NCI-H446 (cell line): ENCODE measurements at regions not wholly inside any gene's neighbourhood (a gene's known extent, or its start where the extent isn't known, plus 50 kb on each side); places are given as distances from the start of the nearest gene placed in this dataset.
"Not testable (repeated sequence)": the region's sequence is repeated elsewhere in the genome, so short reads cannot be mapped to it uniquely, and the experiment has no call there.

ENCODE experiments used
- DNase-seq, 2 experiments: peaks; one replicate each; lab custom pipeline; 2025; lab: John Stamatoyannopoulos, UW

DNA sequence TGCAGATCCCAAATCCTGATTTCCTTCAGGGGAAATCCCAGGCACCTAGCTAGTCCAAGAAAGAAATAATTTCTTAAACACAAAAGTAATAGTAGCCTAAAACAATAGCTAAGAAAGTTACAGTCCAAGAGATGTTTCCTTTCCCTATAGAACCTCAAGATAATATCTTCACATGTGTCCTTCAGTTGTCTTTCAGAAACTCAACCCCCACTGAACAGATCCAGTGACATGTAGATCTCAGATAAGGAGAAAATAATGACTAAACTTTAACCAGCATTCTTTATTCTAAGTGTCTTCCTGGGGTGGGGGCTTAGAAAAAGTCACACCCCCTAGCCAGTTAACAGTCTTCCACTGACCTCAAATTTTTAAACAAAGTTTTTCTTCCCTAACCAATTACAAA, 131.3 kb upstream of the ADRA1B start:
- no peak for DNase-seq

GRCh38 chr5:159785656-159786055, 130.6 kb upstream of the ADRA1B start:
- DNase-seq = no peak

DNA sequence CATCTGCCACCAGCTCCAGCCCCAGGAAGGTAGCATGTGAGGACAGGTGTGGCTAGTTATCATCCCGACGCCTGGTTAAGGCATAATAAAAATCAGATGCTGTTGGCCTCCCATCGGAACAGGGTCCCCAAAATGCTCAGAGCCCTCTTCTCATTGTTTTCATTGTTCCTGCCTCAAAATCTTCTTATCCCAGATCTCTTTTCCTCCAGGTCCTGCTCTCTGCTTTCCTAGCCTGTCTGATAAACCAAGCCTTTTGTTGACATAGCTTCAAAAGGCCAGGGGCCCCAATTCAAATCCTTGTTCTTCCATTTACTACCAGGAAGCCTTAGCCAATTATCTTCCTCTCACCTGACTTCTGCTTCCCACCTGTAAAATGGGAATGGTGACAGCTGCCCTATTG, 130.1 kb upstream of the ADRA1B start:
- DNase-seq = no peak

- no peak for DNase-seq
Observed at GRCh38 chr5:159786901-159787691, 129.2 kb upstream of the ADRA1B start.

DNA sequence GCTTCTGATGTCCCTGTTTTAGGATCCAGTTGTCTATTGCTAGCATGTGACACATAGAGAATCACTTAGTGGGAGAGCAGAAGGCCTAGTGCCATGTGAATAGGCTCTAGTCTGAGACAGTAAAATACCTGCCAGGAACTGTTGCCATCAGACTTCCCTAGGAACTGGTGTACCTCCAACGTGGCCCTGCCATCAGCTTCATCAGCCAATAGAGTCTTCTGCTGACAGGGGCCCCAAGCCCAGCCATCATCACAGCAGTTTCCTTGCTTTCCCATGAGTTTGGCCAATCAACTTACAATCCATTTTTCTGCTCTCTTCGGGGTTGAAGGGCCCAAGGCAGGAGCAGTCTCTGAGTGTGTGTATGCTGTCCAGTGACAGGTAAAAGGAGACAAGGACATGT, 128.4 kb upstream of the ADRA1B start:
- DNase-seq = no peak

DNA sequence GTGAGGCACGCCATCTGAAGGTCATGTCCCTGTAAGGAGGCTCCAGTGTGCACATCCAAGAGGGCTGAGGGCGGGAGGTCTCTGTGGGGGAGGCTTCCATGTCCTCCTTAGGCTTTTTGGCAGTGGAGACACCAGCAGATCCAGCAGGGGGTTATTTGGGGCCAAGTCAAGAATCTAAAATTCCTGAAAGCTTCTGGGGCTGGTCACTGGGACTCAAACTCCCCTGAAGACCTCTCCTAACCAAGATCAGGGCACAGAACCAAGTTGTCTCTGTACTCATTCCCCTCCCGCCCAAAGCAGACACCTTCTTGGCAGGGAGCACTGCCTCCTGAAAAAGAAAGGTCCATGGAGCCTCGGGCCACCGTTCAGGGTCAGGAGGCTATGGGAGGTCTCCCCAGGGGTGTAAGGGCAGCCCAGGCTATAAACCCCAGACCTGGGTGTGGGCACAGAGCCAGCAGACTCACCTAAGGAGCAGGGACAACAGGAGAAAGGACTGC, 127.4 kb upstream of the ADRA1B start:
- DNase-seq = no peak

DNA sequence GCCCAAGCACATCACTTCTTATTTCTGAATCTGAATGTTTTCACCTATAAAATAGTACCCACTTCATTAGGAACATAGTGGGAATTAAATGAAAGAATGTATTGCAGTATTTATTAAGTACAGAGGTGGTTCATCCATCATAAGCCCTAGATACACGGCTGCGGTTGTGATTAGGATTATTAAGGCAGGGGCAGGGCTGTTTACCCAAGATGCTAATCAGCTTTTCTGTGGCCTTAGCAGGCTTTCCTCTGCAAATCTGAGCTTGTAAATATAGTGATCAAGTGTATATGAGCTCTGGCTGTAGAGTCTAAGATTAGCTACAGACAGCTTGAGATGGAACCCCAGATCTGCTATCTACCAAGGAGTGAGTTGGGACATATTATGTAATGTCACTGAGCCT, 124.1 kb upstream of the ADRA1B start:
- DNase-seq = no peak

- no peak for DNase-seq
Observed at GRCh38 chr5:159797261-159797970, 118.9 kb upstream of the ADRA1B start.

- no peak for DNase-seq
Observed at GRCh38 chr5:159799701-159800100, 116.6 kb upstream of the ADRA1B start.

- DNase-seq = no peak
Observed at GRCh38 chr5:159800131-159800840, 116.0 kb upstream of the ADRA1B start.

DNA sequence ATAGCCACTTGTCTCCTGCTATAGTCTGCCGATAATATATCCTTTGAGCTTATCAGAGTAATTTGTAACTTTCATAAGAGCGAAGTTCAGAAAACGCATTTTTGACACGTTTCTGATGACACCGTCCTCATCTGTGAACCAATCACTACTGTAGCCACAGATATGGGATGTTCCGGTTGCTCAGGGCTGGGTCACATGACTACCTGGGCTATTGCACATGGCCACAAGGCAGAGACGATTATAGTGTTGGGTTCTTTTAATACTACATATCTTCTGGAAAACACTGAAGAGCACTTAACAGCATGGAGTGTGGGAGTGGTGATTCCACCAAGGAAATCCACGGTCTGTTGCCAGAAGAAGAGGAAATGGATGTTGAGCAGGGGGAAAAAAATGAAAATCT, 115.0 kb upstream of the ADRA1B start:
- DNase-seq = no peak

DNA sequence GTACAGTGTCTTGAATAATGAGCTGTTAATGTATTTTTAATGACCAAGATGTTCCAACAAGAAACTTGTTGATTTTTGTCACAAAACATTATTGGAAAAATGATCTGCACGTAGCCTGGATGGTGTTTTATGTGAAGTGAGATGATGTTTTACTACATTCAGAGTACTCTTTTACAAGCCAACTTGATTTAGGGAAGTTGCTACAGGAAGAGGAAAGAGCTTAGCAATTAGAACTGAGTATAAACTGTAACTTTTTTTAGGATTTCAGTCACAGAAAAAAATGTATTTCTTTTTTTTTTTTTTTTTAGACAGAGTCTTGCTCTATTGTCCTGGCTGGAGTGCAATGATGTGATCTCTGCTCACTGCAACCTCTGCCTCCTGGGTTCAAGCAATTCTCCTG, 113.6 kb upstream of the ADRA1B start:
- no peak for DNase-seq

DNA sequence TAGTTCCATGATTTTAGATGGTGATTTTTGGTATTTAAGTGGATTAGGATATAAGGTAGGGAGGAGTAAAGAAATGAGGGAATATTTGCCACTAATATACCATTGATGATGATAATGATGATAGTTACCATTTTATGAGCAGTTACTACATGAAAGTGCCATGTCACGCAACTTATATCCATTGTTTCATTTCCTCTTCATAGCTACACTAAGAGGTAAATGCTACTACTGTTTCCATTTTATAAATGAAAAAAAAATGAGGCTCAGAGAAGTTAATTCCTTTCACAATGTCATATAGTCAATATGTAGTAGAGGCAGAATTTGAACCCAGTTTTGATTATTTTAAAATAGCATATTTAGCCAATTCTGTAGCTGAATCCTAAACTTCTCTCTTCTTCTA, 112.2 kb upstream of the ADRA1B start:
- DNase-seq = no peak

DNA sequence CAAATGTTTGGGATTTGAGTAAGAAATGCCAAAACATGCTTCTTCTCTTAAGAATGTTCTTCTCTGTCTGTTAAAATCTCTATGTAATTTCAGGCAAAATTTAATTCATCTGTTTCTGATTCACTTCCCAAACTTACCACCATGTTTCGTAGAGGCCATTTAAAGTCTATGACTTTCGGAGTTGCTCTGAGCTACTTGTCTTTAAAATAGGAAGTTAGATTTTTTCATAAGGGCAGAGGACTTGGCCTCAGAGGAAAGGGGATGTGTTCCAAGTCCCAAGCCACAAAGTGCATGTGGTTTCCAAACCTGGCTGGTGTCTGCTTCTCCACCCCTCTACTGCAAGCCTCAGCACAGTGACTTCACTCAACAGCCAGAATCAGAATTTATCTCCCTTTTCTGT, 111.3 kb upstream of the ADRA1B start:
- DNase-seq = no peak

GRCh38 chr5:159807135-159807534, 109.1 kb upstream of the ADRA1B start:
- not testable (repeated sequence) for DNase-seq

GRCh38 chr5:159807586-159807985, 108.7 kb upstream of the ADRA1B start:
- DNase-seq = no peak

- DNase-seq = no peak
Observed at GRCh38 chr5:159811712-159812111, 104.6 kb upstream of the ADRA1B start.

DNA sequence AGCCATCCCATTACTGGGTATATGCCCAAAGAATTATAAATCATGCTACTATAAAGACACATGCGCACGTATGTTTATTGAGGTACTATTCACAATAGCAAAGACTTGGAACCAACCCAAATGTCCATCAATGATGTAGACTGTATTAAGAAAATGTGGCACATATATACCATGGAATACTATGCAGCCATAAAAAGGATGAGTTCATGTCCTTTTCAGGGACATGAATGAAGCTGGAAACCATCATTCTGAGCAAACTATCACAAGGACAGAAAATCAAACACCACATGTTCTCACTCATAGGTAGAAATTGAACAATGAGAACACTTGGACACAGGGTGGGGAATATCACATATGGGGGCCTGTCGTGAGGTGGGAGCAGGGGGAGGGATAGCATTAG, 103.5 kb upstream of the ADRA1B start:
- DNase-seq = not testable (repeated sequence)

- DNase-seq = no peak
Observed at GRCh38 chr5:159814222-159814621, 102.1 kb upstream of the ADRA1B start.

DNA sequence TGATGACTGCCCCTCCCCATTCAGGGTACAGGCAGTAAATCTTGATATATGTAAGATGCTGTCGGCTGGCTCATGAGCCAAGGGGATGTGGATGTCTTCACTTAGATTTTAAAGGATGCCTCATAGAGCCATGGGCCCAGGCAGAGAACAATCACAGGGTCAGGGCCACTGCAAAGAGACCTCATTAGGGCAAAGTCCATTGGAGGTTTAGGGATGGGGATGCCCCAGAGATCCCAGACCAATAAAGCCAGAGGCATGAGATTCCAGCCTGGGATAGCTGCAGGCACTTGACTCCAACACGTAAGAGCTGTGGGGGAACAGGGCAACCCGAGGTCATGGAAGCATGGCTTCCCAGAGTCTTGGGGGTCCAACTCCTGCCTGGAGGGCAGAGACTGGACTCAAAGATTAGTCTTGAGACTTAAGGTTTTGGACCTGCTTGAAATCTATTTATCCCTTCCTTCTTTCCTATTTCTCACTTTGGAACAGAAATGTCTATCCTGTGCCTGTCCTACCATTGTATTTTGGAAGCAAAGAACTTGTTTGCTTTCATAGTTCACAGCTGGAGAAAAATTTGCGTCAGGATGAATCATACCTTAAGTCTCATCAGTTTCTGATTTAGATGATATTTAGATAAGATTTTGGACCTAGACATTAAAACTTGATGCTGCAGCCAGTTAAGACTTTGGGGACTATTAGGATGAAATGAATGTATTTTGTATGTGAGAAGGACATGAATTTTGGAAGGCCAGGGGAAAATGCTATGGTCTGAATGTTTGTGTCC, 101.3 kb upstream of the ADRA1B start:
- no peak for DNase-seq

DNA sequence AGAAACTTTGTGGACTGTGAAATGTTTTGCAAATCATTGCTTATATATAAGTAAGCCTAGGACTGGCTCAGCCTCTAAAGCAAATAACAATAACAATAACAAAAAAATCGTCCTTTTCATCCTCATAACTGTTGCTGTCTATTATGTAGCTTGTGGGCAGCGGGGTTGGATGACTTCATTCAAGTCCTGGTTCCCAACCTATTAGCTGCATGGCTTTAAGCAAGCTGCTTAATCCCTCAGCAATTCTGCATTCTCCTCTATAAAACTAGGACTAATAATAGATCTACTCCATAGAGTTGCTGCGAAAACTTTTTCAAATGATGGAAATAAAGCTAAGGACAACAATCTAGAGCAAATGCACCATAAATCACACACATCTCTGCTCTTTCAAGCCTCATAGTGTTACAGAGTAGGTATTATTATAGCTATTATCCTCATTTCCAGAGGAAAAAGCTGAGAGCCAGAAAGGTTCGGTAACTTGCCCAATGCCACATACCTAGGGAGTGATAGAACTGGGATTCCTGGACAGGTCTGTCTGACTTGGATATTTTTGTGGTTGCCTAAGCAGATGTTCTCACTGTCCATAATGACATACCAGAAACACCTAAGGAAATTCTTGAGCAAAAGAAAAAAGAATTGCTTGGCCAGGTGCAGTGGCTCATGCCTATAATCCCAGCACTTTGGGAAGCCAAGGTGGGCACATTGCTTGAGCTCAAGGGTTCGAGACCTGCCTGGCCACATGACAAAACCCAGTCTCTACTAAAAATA, 98.8 kb upstream of the ADRA1B start:
- no peak for DNase-seq
